ENCODE measurements at regions not wholly inside any gene's neighbourhood (a gene's known extent, or its start where the extent isn't known, plus 50 kb on each side); places are given as distances from the start of the nearest gene placed in this dataset.

GRCh38 chr15:58243070-58243469 is 104.9 kb downstream of the AQP9 start:
- no peak for TF ChIP-seq CTCF (IDR thresholded peaks at IDR 0.05; ENCODE audit: insufficient read depth in 1 of 2, low read depth in 1 of 2, low read length in 1 of 2, severe bottlenecking in 1 of 2, unreplicated experiment in 1 of 2)
- Mint-ChIP-seq H3K27ac (ENCODE audit: unreplicated experiment) (no peak overlapping the region), H3K9me3 (ENCODE audit: unreplicated experiment) (no peaks in the 10 kb centered on the region), H3K4me3 (ENCODE audit: unreplicated experiment) (no peak overlapping the region), H3K36me3 (ENCODE audit: insufficient read depth, unreplicated experiment) (no peaks in the 10 kb centered on the region), H3K4me1 (ENCODE audit: low read depth, unreplicated experiment) (no peaks in the 10 kb centered on the region), H3K27me3 (ENCODE audit: insufficient read depth, unreplicated experiment) (no peaks in the 10 kb centered on the region)
- no peak for DNase-seq
- CTCF ChIA-PET: no interaction called here
- no peaks in the 10 kb centered on the region for H3K9me3 ChIP-seq
- POLR2A ChIA-PET: no interaction called here
- no peaks in the 10 kb centered on the region for H3K27me3 ChIP-seq (replicated peaks; ENCODE audit: control insufficient read depth, insufficient read depth, low read length)
- intact Hi-C loops (cut with micrococcal nuclease; ENCODE audit: unreplicated experiment): no loop called here
- no peaks in the 10 kb centered on the region for H3K36me3 ChIP-seq (ENCODE audit: control insufficient read depth, insufficient read depth, low read length)
- no TSS peak for BruUV-seq (replicated peaks)
- no peaks in the 10 kb centered on the region for H3K4me1 ChIP-seq
- no peak overlapping the region for H3K4me3 ChIP-seq (ENCODE audit: low read depth, low read length)

GRCh38 chr15:58244536-58244935 is 106.4 kb downstream of the AQP9 start:
- no peaks in the 10 kb centered on the region for H3K9me3 ChIP-seq
- CTCF ChIA-PET: interaction anchor here (0.6 kb wide), 1 partner anchor 318 kb away, joined by 4 read pairs; no protein-coding TSS in a partner anchor
- no peaks in the 10 kb centered on the region for H3K27me3 ChIP-seq (replicated peaks; ENCODE audit: control insufficient read depth, insufficient read depth, low read length)
- H3K36me3 ChIP-seq (ENCODE audit: control insufficient read depth, insufficient read depth, low read length): no peaks in the 10 kb centered on the region
- no peaks in the 10 kb centered on the region for H3K4me1 Mint-ChIP-seq (ENCODE audit: low read depth, unreplicated experiment)
- intact Hi-C loops (cut with micrococcal nuclease; ENCODE audit: unreplicated experiment): no loop called here
- no peak overlapping the region for H3K4me3 Mint-ChIP-seq (ENCODE audit: unreplicated experiment)
- no peaks in the 10 kb centered on the region for H3K4me1 ChIP-seq
- DNase-seq: no peak
- POLR2A ChIA-PET: no interaction called here
- H3K27me3 Mint-ChIP-seq (ENCODE audit: insufficient read depth, unreplicated experiment): no peaks in the 10 kb centered on the region
- BruUV-seq (replicated peaks): no TSS peak
- no peak overlapping the region for H3K4me3 ChIP-seq (ENCODE audit: low read depth, low read length)
- no peaks in the 10 kb centered on the region for H3K9me3 Mint-ChIP-seq (ENCODE audit: unreplicated experiment)
- no peak overlapping the region for H3K27ac Mint-ChIP-seq (ENCODE audit: unreplicated experiment)
- no peaks in the 10 kb centered on the region for H3K36me3 Mint-ChIP-seq (ENCODE audit: insufficient read depth, unreplicated experiment)
- no peak for TF ChIP-seq CTCF (IDR thresholded peaks at IDR 0.05; ENCODE audit: insufficient read depth in 1 of 2, low read depth in 1 of 2, low read length in 1 of 2, severe bottlenecking in 1 of 2, unreplicated experiment in 1 of 2)

GRCh38 chr15:58246041-58246440 is 107.9 kb downstream of the AQP9 start:
- H3K36me3 Mint-ChIP-seq (ENCODE audit: insufficient read depth, unreplicated experiment): no peaks in the 10 kb centered on the region
- intact Hi-C loops (cut with micrococcal nuclease; ENCODE audit: unreplicated experiment): no loop called here
- H3K4me1 Mint-ChIP-seq (ENCODE audit: low read depth, unreplicated experiment): no peaks in the 10 kb centered on the region
- Histone ChIP-seq H3K4me3 (ENCODE audit: low read depth, low read length) (no peak overlapping the region), H3K4me1 (no peaks in the 10 kb centered on the region), H3K36me3 (ENCODE audit: control insufficient read depth, insufficient read depth, low read length) (no peaks in the 10 kb centered on the region), H3K27me3 (replicated peaks; ENCODE audit: control insufficient read depth, insufficient read depth, low read length) (no peaks in the 10 kb centered on the region), H3K9me3 (no peaks in the 10 kb centered on the region)
- H3K27ac Mint-ChIP-seq (ENCODE audit: unreplicated experiment): no peak overlapping the region
- no TSS peak for BruUV-seq (replicated peaks)
- ChIA-PET CTCF (no interaction called here), POLR2A (no interaction called here)
- H3K27me3 Mint-ChIP-seq (ENCODE audit: insufficient read depth, unreplicated experiment): no peaks in the 10 kb centered on the region
- no peaks in the 10 kb centered on the region for H3K9me3 Mint-ChIP-seq (ENCODE audit: unreplicated experiment)
- TF ChIP-seq CTCF (IDR thresholded peaks at IDR 0.05; ENCODE audit: insufficient read depth in 1 of 2, low read depth in 1 of 2, low read length in 1 of 2, severe bottlenecking in 1 of 2, unreplicated experiment in 1 of 2): no peak
- DNase-seq: no peak
- no peak overlapping the region for H3K4me3 Mint-ChIP-seq (ENCODE audit: unreplicated experiment)
